ENCODE measurements at regions not wholly inside any gene's neighbourhood (a gene's known extent, or its start where the extent isn't known, plus 50 kb on each side); places are given as distances from the start of the nearest gene placed in this dataset.
A peak's percentile ranks its signal among the peaks of the same experiment; 100 is the strongest.

DNA sequence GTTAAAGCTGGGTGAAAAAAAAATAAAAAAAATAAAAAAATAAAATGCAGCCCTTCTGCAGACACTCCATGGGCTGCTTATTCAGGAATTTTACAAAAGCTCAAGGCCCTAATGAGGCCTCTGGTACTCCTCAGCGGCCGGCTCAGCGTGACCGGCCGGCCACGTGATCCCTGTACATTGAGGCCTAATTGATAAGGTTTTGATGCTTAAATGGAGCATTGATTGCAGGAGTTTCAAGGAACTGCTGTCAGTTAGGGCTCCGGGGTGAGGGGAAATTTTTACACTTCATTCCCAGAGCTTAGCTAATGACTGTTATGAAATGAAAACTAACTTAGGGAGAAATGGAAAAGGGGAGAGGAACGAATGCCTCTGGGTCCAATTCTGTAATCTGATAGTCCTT lies 368.8 kb upstream of the KIRREL3 start:
- no peak for DNase-seq

DNA sequence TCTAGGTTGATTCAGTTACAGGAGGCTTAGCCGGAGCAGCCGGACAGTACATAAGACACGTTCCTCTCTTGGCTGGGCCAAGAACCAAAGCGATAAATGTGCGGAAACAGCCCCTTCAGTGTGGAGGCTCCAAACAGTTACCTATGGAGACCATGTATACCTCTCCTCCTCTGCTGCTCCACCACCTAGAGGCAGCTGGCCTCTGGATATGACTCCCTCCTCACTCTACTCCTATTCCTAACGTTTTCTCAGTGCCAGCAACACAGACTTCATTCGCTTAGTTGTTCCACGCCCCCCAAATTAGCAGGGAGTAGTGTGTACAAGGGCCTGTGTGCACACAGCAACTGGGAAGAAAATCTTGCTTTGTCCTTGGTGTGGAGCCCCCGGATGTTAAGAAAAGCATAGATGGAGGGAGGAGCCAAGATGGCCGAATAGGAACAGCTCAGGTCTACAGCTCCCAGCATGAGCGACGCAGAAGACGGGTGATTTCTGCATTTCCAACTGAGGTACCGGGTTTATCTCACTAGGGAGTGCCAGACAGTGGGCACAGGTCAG lies 362.3 kb upstream of the KIRREL3 start:
- DNase-seq: no peak

- DNase-seq: no peak
Observed at GRCh38 chr11:127358160-127358559, 357.6 kb upstream of the KIRREL3 start.

DNA sequence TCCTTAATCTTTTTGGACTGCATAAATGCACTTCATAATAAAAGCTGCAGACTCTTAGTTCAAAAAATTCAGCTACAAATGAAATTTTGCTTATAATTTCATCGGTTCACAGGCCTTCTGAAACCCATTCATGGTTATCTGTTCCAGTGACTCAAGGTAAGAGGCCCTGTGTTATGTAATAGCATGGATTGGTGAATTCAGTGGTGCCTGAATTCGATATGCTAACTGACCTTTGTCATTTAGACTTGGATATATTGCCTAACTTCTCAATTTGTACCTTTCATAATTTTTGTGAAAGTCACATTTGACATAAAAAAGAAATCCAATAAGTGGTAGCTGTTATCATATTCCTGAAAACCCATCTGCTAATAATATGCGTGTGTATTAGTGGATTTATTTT lies 349.9 kb upstream of the KIRREL3 start:
- DNase-seq: no peak

DNA sequence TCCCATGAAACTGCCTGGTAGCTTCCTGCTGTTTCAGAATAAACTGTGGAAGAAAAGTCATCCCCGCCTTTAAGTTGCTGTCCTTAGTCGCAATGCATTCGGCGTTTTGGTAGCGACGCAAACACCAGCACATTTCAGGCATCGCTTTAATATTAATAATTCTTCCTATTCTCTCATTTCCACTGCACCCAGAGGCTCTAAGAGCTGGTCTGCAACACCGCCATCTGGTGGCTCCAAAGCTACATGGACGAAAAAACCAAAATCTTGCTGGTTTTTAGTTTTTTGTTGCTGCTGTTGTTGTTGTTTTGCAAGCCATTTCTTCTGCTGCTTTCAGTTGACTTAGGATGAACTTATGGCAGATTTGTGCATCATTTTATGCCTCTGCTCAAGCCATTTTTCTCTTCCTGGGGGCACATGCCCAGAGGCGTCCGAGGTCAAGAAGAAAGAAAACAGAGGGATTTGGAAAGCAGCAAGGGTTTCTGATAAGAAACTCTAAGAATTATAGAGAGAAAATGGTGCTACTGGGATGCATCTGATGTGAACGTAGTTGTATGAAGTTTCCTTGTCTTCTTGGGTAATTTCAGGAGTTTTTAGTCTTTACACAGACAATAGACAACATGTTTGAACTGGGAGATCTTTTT lies 345.4 kb upstream of the KIRREL3 start:
- peak; percentile 53 for DNase-seq

DNA sequence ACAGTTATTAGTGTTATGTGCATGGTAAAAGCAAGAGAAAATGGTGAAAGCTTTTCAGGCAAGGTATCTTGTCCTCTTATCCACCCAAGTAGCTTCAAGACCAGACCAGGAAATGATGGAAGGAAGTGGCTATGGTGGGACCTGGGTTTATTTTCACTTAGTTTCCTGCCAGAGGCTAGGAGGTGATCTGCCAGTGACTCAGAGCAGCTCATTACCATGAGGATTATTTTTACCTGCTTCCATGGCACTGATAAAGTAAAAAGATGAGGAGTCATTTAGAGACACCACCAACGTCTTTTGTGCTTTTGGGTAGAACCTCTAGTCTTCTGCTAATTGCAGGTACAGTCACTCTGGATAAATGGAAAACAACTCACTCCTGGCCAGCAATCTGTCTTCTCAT lies 339.9 kb upstream of the KIRREL3 start:
- no peak for DNase-seq

DNA sequence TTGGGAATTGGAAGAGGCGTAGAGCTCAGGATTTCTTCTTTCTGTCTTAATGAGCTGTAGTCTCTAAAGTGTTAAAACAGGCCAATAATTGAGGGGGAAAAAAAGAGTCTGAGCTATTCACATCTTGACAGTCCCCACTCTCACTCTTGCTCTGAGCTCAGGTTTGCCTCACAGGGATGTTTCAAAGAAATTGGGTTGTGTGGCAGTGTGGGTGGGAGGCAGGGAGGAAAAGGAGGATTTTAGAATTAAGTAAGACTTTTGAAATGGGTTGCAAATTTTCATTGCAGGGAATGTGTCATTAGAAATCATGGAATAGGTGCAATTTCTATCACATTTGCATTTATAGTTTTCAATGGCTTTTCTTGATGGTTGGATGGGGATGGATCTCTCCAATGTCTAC lies 338.8 kb upstream of the KIRREL3 start:
- DNase-seq: no peak

GRCh38 chr11:127338380-127339259 lies 338.1 kb upstream of the KIRREL3 start:
- DNase-seq: no peak

DNA sequence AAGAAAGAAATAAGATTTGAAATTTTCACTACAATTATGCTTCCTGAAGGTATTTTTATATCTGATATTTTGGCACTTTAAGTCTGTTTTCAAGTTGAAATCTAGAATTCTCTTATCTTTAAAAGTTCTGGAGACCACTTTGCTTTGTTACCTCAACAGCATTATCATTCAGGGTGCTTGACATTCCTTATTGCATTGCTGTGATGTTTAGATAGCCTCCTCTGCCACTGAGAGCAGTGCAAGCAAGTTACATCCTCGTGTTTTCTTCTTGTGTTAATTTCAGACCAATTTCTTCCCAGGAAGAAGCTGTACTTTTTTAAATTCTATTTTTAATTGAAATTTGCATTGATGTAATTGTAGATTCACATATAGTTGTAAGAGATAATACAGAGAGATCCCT lies 333.9 kb upstream of the KIRREL3 start:
- no peak for DNase-seq

GRCh38 chr11:127332896-127333295 lies 332.3 kb upstream of the KIRREL3 start:
- no peak for DNase-seq

DNA sequence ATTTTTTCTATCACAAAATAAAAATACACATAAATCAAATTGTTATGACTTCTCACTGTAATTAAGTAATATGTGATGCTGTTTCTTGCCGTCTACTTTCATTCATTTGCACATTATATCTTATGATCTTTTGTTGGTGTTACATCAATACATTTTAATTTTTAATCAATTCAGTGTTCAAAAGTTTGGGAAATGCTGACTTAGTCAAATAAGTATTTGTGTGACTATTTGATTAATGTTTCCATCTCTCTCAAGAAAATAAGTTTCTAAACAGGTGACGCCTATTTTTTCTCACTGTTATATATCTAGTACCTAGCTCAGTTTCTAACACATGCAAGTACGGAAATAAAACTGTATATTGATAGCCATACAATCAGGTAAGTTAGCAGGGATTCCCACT lies 329.5 kb upstream of the KIRREL3 start:
- no peak for DNase-seq

GRCh38 chr11:127308291-127308690 lies 307.7 kb upstream of the KIRREL3 start:
- DNase-seq: no peak

DNA sequence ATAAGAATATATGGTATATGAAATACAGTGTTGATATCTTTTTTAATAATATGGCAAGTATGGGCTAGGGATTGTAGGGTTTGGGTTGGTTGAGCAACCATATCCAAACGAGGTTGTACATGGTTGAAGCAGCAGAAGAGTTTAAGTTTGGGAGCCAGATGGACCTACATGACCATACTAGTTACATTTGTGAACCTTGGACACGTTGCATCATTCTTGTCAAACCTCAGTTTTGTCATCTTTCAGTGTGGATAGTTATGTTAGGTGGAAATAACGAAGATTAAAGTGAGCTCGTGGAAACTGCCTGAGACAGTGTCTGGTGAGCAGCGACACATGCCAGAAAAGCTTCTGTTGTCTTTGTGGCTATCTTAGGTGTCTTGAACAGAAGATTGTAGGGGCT lies 307.1 kb upstream of the KIRREL3 start:
- no peak for DNase-seq

DNA sequence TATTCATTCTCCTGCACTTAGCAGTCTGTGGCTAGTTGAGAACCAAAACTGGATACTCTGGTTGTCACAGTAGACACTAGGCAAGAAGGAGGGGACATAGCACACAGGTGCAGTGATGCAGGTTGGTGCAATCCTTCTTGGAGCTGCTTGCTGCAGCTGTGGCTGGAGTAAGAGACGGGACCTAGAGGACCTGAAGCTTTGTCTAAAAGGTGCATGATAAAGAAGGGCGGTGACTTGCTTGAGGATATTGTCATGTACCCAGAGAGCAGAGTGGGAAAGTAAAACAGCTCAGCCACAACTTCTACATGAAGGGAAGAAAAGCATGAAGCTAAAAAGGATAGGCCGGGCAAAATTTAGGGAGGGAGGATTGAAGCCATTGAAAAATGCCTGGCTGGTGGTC lies 304.1 kb upstream of the KIRREL3 start:
- DNase-seq: no peak

DNA sequence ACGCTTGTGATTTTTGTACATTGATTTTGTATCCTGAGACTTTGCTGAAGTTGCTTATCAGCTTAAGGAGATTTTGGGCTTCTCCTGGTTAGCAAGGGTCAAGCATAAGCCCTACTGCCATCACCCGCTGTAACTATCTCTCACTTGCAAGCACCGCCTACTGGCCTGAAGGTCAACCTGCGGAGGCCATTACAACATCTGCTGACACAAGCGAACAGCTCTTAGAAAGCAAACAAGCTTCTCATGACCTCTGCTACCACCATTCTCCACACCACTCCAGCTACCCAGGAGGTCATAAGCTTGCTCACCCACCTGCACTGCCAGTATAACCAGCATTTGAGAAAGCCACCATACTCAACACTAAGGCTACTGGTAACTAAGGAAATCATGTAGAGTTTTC lies 288.4 kb upstream of the KIRREL3 start:
- DNase-seq: no peak

DNA sequence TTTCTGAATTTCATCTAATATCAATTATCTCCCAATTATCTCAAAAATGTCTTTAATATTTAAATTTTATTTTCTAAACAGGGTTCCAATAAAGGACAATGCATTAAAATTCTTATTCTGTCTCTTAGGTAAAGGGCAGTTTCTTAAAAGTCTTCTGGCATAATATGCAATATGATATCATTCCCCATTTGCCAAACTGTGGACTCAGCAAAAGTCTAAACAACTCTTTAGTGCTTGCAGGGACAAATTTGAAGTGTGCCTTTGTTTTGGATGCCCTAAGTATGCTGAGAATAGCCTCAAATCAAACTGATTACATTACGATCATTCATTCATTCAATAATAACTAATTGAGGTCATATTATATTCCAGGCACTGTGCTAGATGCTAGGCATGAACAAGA lies 281.0 kb upstream of the KIRREL3 start:
- no peak for DNase-seq

DNA sequence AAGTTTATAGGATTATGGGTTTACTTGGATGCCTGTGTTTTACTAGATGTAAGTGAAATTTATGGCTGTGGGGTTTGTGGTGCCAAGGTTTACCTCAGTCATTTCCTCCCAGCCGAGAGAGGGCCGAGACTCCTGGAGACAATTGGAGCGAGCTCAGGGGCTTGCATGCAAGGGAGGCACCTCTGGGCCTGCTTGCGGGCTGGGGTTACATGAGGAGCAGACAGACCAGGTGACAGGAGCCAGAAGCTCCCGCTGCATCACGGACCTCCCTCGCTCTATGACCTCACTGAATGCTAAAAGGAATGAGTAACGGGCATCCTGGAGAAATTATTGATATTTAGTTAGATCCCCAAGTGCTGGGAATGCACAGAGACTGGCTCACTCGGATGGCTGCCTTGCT lies 275.2 kb upstream of the KIRREL3 start:
- DNase-seq: no peak

- DNase-seq: no peak
Observed at GRCh38 chr11:127274328-127274676, 273.7 kb upstream of the KIRREL3 start.

DNA sequence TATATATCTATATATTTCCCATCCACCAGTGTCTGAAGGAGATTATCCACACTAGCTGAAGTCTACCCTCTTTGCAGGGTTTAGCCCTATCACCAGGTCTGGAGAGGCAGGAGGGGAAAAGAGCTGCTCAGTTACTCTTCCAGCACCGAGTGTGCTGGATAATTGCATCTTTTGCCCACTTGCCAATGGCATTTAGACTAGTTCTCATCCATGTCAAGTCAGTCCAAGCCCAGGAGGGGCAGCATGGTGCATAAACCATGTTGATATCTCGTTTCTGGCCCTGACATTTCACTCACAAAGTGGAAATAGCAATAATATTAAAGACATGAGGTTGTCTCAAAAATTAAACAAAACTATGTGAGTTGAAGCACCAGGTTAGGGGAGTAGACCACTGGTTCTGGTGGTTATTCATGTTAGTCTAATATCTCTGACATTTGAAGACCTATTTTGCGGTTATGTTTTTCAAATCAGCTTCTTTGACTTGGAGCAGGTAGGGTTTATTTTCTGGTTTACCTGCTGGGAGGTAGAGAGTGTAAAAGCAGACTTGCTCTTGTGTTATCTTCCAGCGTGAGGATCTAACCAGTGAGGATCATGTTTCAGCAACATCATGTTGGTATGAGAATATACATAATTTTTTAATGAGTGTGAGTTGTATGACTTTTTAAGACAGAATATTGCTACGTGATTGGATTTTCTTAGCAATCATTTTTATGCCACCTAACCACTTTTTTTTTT lies 273.2 kb upstream of the KIRREL3 start:
- no peak for DNase-seq

DNA sequence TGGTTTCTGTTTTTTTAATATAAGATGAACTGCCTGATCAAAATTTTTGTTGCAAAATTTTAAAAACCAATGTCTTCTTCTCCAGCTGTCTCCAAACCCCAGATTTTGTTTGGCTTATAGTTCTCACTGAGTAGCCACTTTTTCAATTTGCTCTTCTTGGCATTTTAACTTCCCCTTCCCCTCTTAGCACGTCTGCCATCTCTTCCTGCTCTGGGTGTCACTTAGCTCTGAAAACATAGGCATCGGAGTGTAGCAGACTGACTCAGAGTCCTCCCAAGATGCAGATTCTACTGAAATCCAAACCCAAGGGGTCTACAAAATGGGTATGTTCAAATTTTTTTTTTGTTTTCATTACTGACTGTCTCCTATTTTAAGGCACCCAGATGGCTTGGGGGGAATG lies 270.3 kb upstream of the KIRREL3 start:
- DNase-seq: no peak

DNA sequence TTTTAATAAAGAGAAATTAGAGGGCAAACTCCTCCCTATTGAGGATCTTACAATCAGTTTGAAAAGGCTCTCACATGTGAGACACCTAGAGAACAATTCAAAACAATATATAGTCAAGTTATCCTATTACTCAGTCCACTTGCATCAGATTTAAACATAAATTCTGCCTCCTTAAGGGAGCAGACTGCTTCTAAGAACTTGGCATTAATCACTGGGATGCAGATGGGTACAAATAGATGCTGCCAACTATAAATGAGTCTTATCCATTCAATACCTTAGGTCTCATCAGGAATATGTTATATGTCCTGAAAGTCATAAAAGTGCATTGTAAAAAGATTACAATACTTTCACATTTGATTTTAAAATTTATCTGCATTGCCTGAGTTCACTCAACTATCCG lies 269.3 kb upstream of the KIRREL3 start:
- no peak for DNase-seq

DNA sequence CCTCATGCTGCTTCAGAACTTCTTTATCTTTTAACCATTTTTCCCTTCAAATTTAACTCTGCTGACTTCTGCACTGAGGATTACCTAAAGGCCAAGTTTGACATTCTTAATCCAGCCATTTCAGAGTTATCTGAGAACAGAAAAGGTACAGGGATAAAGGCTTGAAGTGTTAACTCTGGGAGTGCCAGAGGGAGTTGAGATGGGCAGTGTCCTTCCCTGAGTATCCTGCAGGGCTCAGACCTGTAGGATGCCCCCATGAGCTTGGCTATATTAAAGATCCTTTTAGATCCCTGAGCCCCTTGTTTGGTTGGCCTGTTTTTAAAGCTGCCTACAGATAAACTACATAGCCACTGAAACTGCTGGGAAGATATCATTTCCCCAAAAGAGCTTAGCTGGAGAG lies 268.4 kb upstream of the KIRREL3 start:
- DNase-seq: no peak

GRCh38 chr11:127268521-127268920 lies 268.0 kb upstream of the KIRREL3 start:
- no peak for DNase-seq

GRCh38 chr11:127259102-127259501 lies 258.5 kb upstream of the KIRREL3 start:
- DNase-seq: no peak
